K562 (cell line): ENCODE measurements at regions not wholly inside any gene's neighbourhood (a gene's known extent, or its start where the extent isn't known, plus 50 kb on each side); places are given as distances from the start of the nearest gene placed in this dataset.

Experiments
- ATAC-seq: fragments of 200-7000 bp; cut with Tn5 transposase; 3 replicates; pipeline ENCODE4 v1.9.1; 2020; ENCODE audit warnings: moderate library complexity
- BruUV-seq: library from RNA; stranded (reverse); fragments of 400-500 nt; replicated peaks from 2 replicates; lab custom pipeline; 2021; lab: Mats Ljungman, UMichigan
- CTCF ChIA-PET: fragments of 300-600 bp; formaldehyde crosslinking; extraction: SDS; loops from one replicate; lab custom pipeline; 2021; ENCODE audit warnings: low intra/inter-chr PET ratio; lab: Yijun Ruan, JAX
- POLR2A ChIA-PET: fragments of 300-600, 350-650 bp; sonication (Branson Sonifier 250); formaldehyde crosslinking; extraction: SDS; loops from one replicate; lab custom pipeline; 2021; ENCODE audit warnings: antibody characterized with exemption, inconsistent platforms; lab: Yijun Ruan, JAX
- DNase-seq, 4 experiments: peaks; one replicate each; pipeline versions ENCODE4 v3.0.0 to v3.0.0-alpha.2; 2011 to 2018; ENCODE audit warnings: low spot score in 3 of 4, mixed read lengths in 3 of 4; ENCODE audit errors: extremely low read depth in 1 of 4
- FAIRE-seq: peaks from 2 replicates; lab custom pipeline; 2011; peaks lifted over from hg19 to GRCh38; lab: Jason Lieb, UNC
- H2AFZ ChIP-seq: 2 replicates; pipeline ENCODE4 v1.6.0; 2011; ENCODE audit warnings: low read depth, low read length, control low read depth, inconsistent platforms
- H3K27ac ChIP-seq: fragments of 200-600 bp; 3 replicates; pipeline ENCODE4 v1.8.0; 2011; ENCODE audit warnings: low read depth, mild to moderate bottlenecking, control low read depth, inconsistent platforms, low read length, moderate library complexity, mixed read lengths; ENCODE audit errors: extremely low read depth
- H3K27me3 ChIP-seq, 2 experiments: fragments of 300-600 bp in 1 of 2; 2 replicates in 1 of 2; 3 replicates in 1 of 2; pipeline versions ENCODE4 v1.6.0 to v1.8.0; 2011; ENCODE audit warnings: inconsistent platforms in 2 of 2, low read length in 2 of 2, mild to moderate bottlenecking in 1 of 2, mixed read lengths in 1 of 2, moderate library complexity in 1 of 2; ENCODE audit not compliant: control insufficient read depth in 2 of 2, insufficient read depth in 2 of 2
- H3K36me3 ChIP-seq: fragments of 300-600 bp; 3 replicates; pipeline ENCODE4 v1.8.0; 2011; ENCODE audit warnings: mild to moderate bottlenecking, low read length, inconsistent platforms; ENCODE audit not compliant: control insufficient read depth, insufficient read depth
- H3K4me1 ChIP-seq, 2 experiments: fragments of 200-600 bp in 1 of 2; replicated peaks in 1 of 2; 2 replicates in 1 of 2; 3 replicates in 1 of 2; pipeline versions ENCODE4 v1.5.1 to v1.8.0; 2011; ENCODE audit warnings: inconsistent platforms in 2 of 2, low read length in 2 of 2, mild to moderate bottlenecking in 1 of 2, mixed read lengths in 1 of 2, moderate library complexity in 1 of 2; ENCODE audit not compliant: control insufficient read depth in 2 of 2, insufficient read depth in 2 of 2
- H3K4me2 ChIP-seq: 2 replicates; pipeline ENCODE4 v1.6.1; 2011; ENCODE audit warnings: low read length, control low read depth, inconsistent platforms, mixed read lengths; ENCODE audit not compliant: insufficient read depth
- H3K4me3 ChIP-seq: fragments of 200-600 bp; sonication (generic), shearing (Covaris generic); 2 replicates; pipeline ENCODE4 v1.5.1; 2016; ENCODE audit warnings: control low read depth, inconsistent platforms
- H3K79me2 ChIP-seq: fragments of 200-600 bp; 3 replicates; pipeline ENCODE4 v1.8.0; 2011; ENCODE audit warnings: low read length, inconsistent platforms; ENCODE audit not compliant: control insufficient read depth, insufficient read depth
- H3K9ac ChIP-seq, 2 experiments: 2 replicates each; pipeline versions ENCODE4 v1.6.0 to v1.6.1; 2011; ENCODE audit warnings: low read depth in 2 of 2, low read length in 2 of 2, control low read depth in 1 of 2, inconsistent platforms in 1 of 2, mild to moderate bottlenecking in 1 of 2, mixed read lengths in 1 of 2; ENCODE audit not compliant: insufficient read depth in 1 of 2
- H3K9me1 ChIP-seq: one replicate; pipeline ENCODE4 v1.6.0; 2011; ENCODE audit warnings: inconsistent platforms, mild to moderate bottlenecking, low read length, moderate library complexity; ENCODE audit not compliant: control insufficient read depth, insufficient read depth
- H3K9me3 ChIP-seq: replicated peaks from 2 replicates; pipeline ENCODE4 v1.5.1; 2011; ENCODE audit warnings: low read depth, low read length, inconsistent platforms; ENCODE audit not compliant: control insufficient read depth, insufficient read depth
- H4K20me1 ChIP-seq: replicated peaks from 2 replicates; pipeline ENCODE4 v1.6.1; 2011; ENCODE audit warnings: low read length, inconsistent platforms, mixed read lengths; ENCODE audit not compliant: control insufficient read depth, insufficient read depth
- CBFB ChIP-seq: sonication (generic); formaldehyde crosslinking; IDR thresholded peaks from 2 replicates; pipeline ENCODE4 v1.4.0; 2020; ENCODE audit warnings: mild to moderate bottlenecking, missing genetic modification reagents
- CGGBP1 ChIP-seq: fragments of 250-450 bp; sonication (Bioruptor Pico); IDR thresholded peaks from 2 replicates; pipeline ENCODE4 v1.9.0; 2021; ENCODE audit warnings: mild to moderate bottlenecking
- DLX4 ChIP-seq: fragments of 250-450 bp; sonication (Bioruptor Pico); IDR thresholded peaks from 2 replicates; pipeline ENCODE4 v1.6.1; 2021; ENCODE audit warnings: mild to moderate bottlenecking
- ELF1 ChIP-seq: fragments of 200-800 bp; sonication (Bioruptor generic); IDR thresholded peaks from 2 replicates; pipeline ENCODE4 v1.6.1; 2016; ENCODE audit warnings: missing genetic modification characterization, missing compliant biosample characterization
- FOXK2 ChIP-seq, 2 experiments: fragments of 450-650 bp; IDR thresholded peaks in 1 of 2; conservative IDR thresholded peaks in 1 of 2; 2 replicates each; pipeline ENCODE4 v1.6.1; 2016; ENCODE audit warnings: low read depth in 2 of 2, mild to moderate bottlenecking in 1 of 2
- JUND ChIP-seq, 2 experiments: IDR thresholded peaks; 2 replicates in 1 of 2; 3 replicates in 1 of 2; pipeline ENCODE4 v1.6.1; 2011; ENCODE audit warnings: borderline replicate concordance in 2 of 2, low read depth in 2 of 2, low read length in 2 of 2, improper control_type of control experiment in 1 of 2, missing biosample characterization in 1 of 2, missing genetic modification characterization in 1 of 2, missing genetic modification reagents in 1 of 2
- NELFE ChIP-seq: IDR thresholded peaks from 2 replicates; pipeline ENCODE4 v1.6.1; 2011; ENCODE audit warnings: mild to moderate bottlenecking; ENCODE audit not compliant: insufficient read depth, insufficient read length
- PCBP2 ChIP-seq: fragments of 200-400 bp; formaldehyde crosslinking; IDR thresholded peaks from 2 replicates; pipeline ENCODE4 v1.6.1; 2018; ENCODE audit warnings: low read length, low read depth, mild to moderate bottlenecking, moderate library complexity; ENCODE audit not compliant: poor library complexity, severe bottlenecking
- SPI1 ChIP-seq: IDR thresholded peaks from 2 replicates; pipeline ENCODE4 v1.6.1; 2011; ENCODE audit warnings: low read depth, low read length, control low read depth, borderline replicate concordance
- STAG1 ChIP-seq: sonication (generic); formaldehyde crosslinking; IDR thresholded peaks from 2 replicates; pipeline ENCODE4 v1.5.0; 2020; ENCODE audit warnings: missing genetic modification reagents, borderline replicate concordance
- ZNF699 ChIP-seq: fragments of 250-450 bp; sonication (Bioruptor Pico); IDR thresholded peaks from 2 replicates; pipeline ENCODE4 v1.8.0; 2021; ENCODE audit warnings: mild to moderate bottlenecking, moderate library complexity; ENCODE audit not compliant: insufficient replicate concordance
- ZNF785 ChIP-seq: fragments of 250-450 bp; sonication (Bioruptor Pico); IDR thresholded peaks from 2 replicates; pipeline ENCODE4 v1.4.0; 2020; ENCODE audit warnings: mild to moderate bottlenecking
- in situ Hi-C: fragments of 300-500 bp; cut with MboI; formaldehyde crosslinking; loops from 4 replicates; pipeline ENCODE4 v1.15.0; 2018; ENCODE audit warnings: inconsistent platforms, mixed read lengths
- intact Hi-C: fragments of 100-400 bp; cut with micrococcal nuclease; formaldehyde crosslinking; loops from 2 replicates; pipeline ENCODE4 v1.14.2; 2022

- H3K27me3 ChIP-seq, result no peaks in the 10 kb centered on the region
Measured at GRCh38 chr1:88013485-88013884, 670.6 kb upstream of the PKN2 start.

More at GRCh38 chr1:88013485-88013884, 670.6 kb upstream of the PKN2 start:
- Histone ChIP-seq H3K79me2 (no peaks in the 10 kb centered on the region), H3K9me1 (no peaks in the 10 kb centered on the region), H3K27ac (no peak overlapping the region), H3K4me2 (no peak overlapping the region), H3K9ac (no peak overlapping the region), H4K20me1 (no peaks in the 10 kb centered on the region)
- ATAC-seq (no peak), DNase-seq (no peak), FAIRE-seq (no peak)
- intact Hi-C loops, result no loop called here
- no TSS peak for BruUV-seq
- ChIA-PET CTCF (no interaction called here), POLR2A (no interaction called here)
- TF ChIP-seq CGGBP1 (CRISPR knock-in tag), result no peak
- TF ChIP-seq SPI1, result no peak
- no peak for TF ChIP-seq CBFB (CRISPR knock-in tag)
- TF ChIP-seq STAG1 (CRISPR knock-in tag), result no peak
- no peak for TF ChIP-seq ELF1 (tag)
- TF ChIP-seq JUND (IDR thresholded peaks at IDR 0.05; ENCODE audit: borderline replicate concordance, low read depth, low read length), result no peak
- no peak for TF ChIP-seq JUND (tag; IDR thresholded peaks at IDR 0.05; ENCODE audit: borderline replicate concordance, low read depth, low read length)
- no peak for TF ChIP-seq DLX4 (CRISPR knock-in tag)
- no peak for TF ChIP-seq ZNF785
- no peak for TF ChIP-seq FOXK2 (conservative IDR thresholded peaks at IDR 0.05 in 1 of 2, IDR thresholded peaks at IDR 0.05 in 1 of 2; ENCODE audit: low read depth in 2 of 2)
- TF ChIP-seq NELFE, result no peak
- no peak for TF ChIP-seq PCBP2
- TF ChIP-seq ZNF699, result no peak
- TF ChIP-seq, all 486 proteins: peak for 0
- no peak overlapping the region for H3K4me3 ChIP-seq
- no peak overlapping the region for H2AFZ ChIP-seq
- in situ Hi-C loops, result no loop called here
- no peaks in the 10 kb centered on the region for H3K36me3 ChIP-seq
- no peaks in the 10 kb centered on the region for H3K9me3 ChIP-seq
- H3K4me1 ChIP-seq, result no peaks in the 10 kb centered on the region
